ENCODE measurements at regions not wholly inside any gene's neighbourhood (a gene's known extent, or its start where the extent isn't known, plus 50 kb on each side); places are given as distances from the start of the nearest gene placed in this dataset.

DNA sequence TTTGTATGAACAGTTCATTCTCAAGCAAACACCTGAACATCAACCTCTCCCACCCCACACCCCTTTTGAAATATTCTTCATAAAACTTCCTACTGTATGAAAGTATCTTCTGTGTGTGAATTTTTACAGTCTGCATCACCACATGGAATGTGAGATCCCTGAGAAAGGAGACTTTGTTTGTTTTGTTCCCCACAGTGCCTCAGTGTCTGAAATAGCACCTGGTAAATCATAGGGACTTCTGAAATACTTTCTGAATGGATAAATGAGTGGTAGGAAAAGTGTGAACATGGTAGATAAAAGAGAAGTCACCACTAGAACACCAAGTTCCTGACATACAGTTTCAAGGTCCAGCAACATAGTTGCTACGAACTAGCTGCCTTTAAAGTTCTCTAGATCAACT lies 1071.2 kb downstream of the EFNB2 start:
- TF ChIP-seq CTCF (IDR thresholded peaks at IDR 0.05; ENCODE audit: low read depth, low read length, poor library complexity, severe bottlenecking): no peak
- TF ChIP-seq EZH2phosphoT487 (IDR thresholded peaks at IDR 0.05; ENCODE audit: borderline replicate concordance, low read length): no peak
